GM12878 (cell line): ENCODE measurements at regions not wholly inside any gene's neighbourhood (a gene's known extent, or its start where the extent isn't known, plus 50 kb on each side); places are given as distances from the start of the nearest gene placed in this dataset.

Experiments
- BMI1 ChIP-seq: fragments of 450-650 bp; IDR thresholded peaks from 2 replicates; pipeline ENCODE4 v1.6.1; 2016; ENCODE audit warnings: mild to moderate bottlenecking, moderate library complexity, borderline replicate concordance
- BRCA1 ChIP-seq: IDR thresholded peaks from 2 replicates; pipeline ENCODE4 v1.6.1; 2011; ENCODE audit warnings: low read depth, low read length, improper control_type of control experiment
- CBFB ChIP-seq: IDR thresholded peaks from 2 replicates; pipeline ENCODE4 v1.6.1; 2016; ENCODE audit warnings: antibody characterized with exemption, low read depth
- CBX5 ChIP-seq: sonication (generic); IDR thresholded peaks from 2 replicates; pipeline ENCODE4 v1.6.1; 2016; ENCODE audit warnings: low read depth, moderate library complexity, mild to moderate bottlenecking, inconsistent platforms
- IKZF2 ChIP-seq, 2 experiments: fragments of 450-650 bp; IDR thresholded peaks; 2 replicates each; pipeline ENCODE4 v1.6.1; 2017; ENCODE audit warnings: mild to moderate bottlenecking in 2 of 2, moderate library complexity in 2 of 2
- LARP7 ChIP-seq: fragments of 450-650 bp; IDR thresholded peaks from 2 replicates; pipeline ENCODE4 v1.6.1; 2017; ENCODE audit warnings: mild to moderate bottlenecking
- MEF2A ChIP-seq: IDR thresholded peaks from 2 replicates; pipeline ENCODE4 v1.6.1; 2011; ENCODE audit warnings: low read depth, mild to moderate bottlenecking, low read length, moderate library complexity; ENCODE audit not compliant: insufficient read depth
- NR2C1 ChIP-seq: fragments of 450-650 bp; IDR thresholded peaks from 2 replicates; pipeline ENCODE4 v1.6.1; 2017; ENCODE audit warnings: antibody characterized with exemption, mild to moderate bottlenecking, moderate library complexity
- PAX8 ChIP-seq: fragments of 450-650 bp; IDR thresholded peaks from 2 replicates; pipeline ENCODE4 v1.6.1; 2017; ENCODE audit warnings: mild to moderate bottlenecking, moderate library complexity
- POLR2AphosphoS5 ChIP-seq: IDR thresholded peaks from 2 replicates; pipeline ENCODE4 v1.6.1; 2011; ENCODE audit warnings: mild to moderate bottlenecking, low read length, inconsistent platforms
- RB1 ChIP-seq: fragments of 450-650 bp; formaldehyde crosslinking; IDR thresholded peaks from 2 replicates; pipeline ENCODE4 v1.6.1; 2017; ENCODE audit warnings: mild to moderate bottlenecking, borderline replicate concordance
- RBBP5 ChIP-seq: fragments of 200-600 bp; sonication (generic); conservative IDR thresholded peaks from 2 replicates; pipeline ENCODE4 v1.6.1; 2016
- RELB ChIP-seq: fragments of 450-650 bp; IDR thresholded peaks from 2 replicates; pipeline ENCODE4 v1.6.1; 2017; ENCODE audit warnings: low read depth, mild to moderate bottlenecking, moderate library complexity
- REST ChIP-seq: IDR thresholded peaks from 2 replicates; pipeline ENCODE4 v1.6.1; 2012; ENCODE audit warnings: mild to moderate bottlenecking, low read depth, low read length
- SKIL ChIP-seq: fragments of 450-650 bp; IDR thresholded peaks from 2 replicates; pipeline ENCODE4 v1.6.1; 2017; ENCODE audit warnings: mild to moderate bottlenecking, low read depth, inconsistent platforms; ENCODE audit not compliant: poor library complexity, severe bottlenecking
- SMAD1 ChIP-seq: fragments of 450-650 bp; IDR thresholded peaks from 2 replicates; pipeline ENCODE4 v1.6.1; 2018; ENCODE audit warnings: mild to moderate bottlenecking, low read depth; ENCODE audit not compliant: partially characterized antibody
- STAT3 ChIP-seq: IDR thresholded peaks from 2 replicates; pipeline ENCODE4 v1.6.1; 2011; ENCODE audit warnings: low read depth, low read length, improper control_type of control experiment
- TARDBP ChIP-seq: IDR thresholded peaks from 2 replicates; pipeline ENCODE4 v1.6.1; 2016; ENCODE audit warnings: borderline replicate concordance
- YY1 ChIP-seq: IDR thresholded peaks from 2 replicates; pipeline ENCODE4 v1.6.1; 2011; ENCODE audit warnings: low read depth, mild to moderate bottlenecking, low read length
- ZNF207 ChIP-seq: fragments of 450-650 bp; IDR thresholded peaks from 2 replicates; pipeline ENCODE4 v1.6.1; 2014; ENCODE audit warnings: antibody characterized with exemption, mild to moderate bottlenecking, borderline replicate concordance
- ZNF24 ChIP-seq: fragments of 450-650 bp; IDR thresholded peaks from 2 replicates; pipeline ENCODE4 v1.6.1; 2017; ENCODE audit warnings: antibody characterized with exemption, mild to moderate bottlenecking
- ZNF384 ChIP-seq: IDR thresholded peaks from 2 replicates; pipeline ENCODE4 v1.6.1; 2012; ENCODE audit warnings: low read depth, mild to moderate bottlenecking, low read length, improper control_type of control experiment, borderline replicate concordance

- TF ChIP-seq CBX5 (0 out of 2 replicates have a peak, but pooled peaks have one; percentile 56), POLR2AphosphoS5 (no peak), ZNF384 (no peak), REST (no peak), PAX8 (no peak), ZNF24 (peak; percentile 35; the same call in 1 of the 2 replicates), RB1 (0 out of 2 replicates have a peak, but pooled peaks have one; percentile 48), BRCA1 (no peak), YY1 (peak; percentile 78), CBFB (0 out of 2 replicates have a peak, but pooled peaks have one; percentile 13), RELB (no peak), MEF2A (no peak), TARDBP (no peak), IKZF2 (IDR thresholded peaks at IDR 0.05) (no peak), LARP7 (0 out of 2 replicates have a peak, but pooled peaks have one; percentile 31), ZNF207 (peak; percentile 81), STAT3 (no peak), RBBP5 (no peak), BMI1 (no peak), NR2C1 (no peak), SMAD1 (no peak), SKIL (no peak)
These were observed 286.7 kb upstream of the VRK2 start (continued) for GRCh38 chr2:57759822-57760300.
